K562 (cell line): ENCODE measurements at regions not wholly inside any gene's neighbourhood (a gene's known extent, or its start where the extent isn't known, plus 50 kb on each side); places are given as distances from the start of the nearest gene placed in this dataset.

Source experiments
- BRF1 ChIP-seq: IDR thresholded peaks from 3 replicates; pipeline ENCODE4 v1.6.1; 2011; ENCODE audit warnings: borderline replicate concordance, mild to moderate bottlenecking; ENCODE audit not compliant: insufficient read length; ENCODE audit errors: extremely low read depth
- CBX2 ChIP-seq: fragments of 200-600 bp; sonication (generic); IDR thresholded peaks from one replicate; pipeline ENCODE4 v1.6.1; 2012; ENCODE audit warnings: mild to moderate bottlenecking, low read length, inconsistent platforms; ENCODE audit not compliant: insufficient read depth, poor library complexity, severe bottlenecking
- CHD1 ChIP-seq: fragments of 200-600 bp; sonication (generic); IDR thresholded peaks from one replicate; pipeline ENCODE4 v1.6.1; 2012; ENCODE audit warnings: mild to moderate bottlenecking, moderate library complexity, low read length, inconsistent platforms
- CHD2 ChIP-seq: IDR thresholded peaks from 2 replicates; pipeline ENCODE4 v1.6.1; 2011; ENCODE audit warnings: low read depth, low read length
- CTBP1 ChIP-seq: fragments of 450-650 bp; IDR thresholded peaks from 2 replicates; pipeline ENCODE4 v1.6.1; 2016; ENCODE audit warnings: borderline replicate concordance
- FOXJ2 ChIP-seq: fragments of 200-800 bp; sonication (Bioruptor generic); IDR thresholded peaks from 2 replicates; pipeline ENCODE4 v1.6.1; 2016; ENCODE audit warnings: missing genetic modification characterization, missing compliant biosample characterization
- HLTF ChIP-seq: fragments of 450-650 bp; IDR thresholded peaks from 2 replicates; pipeline ENCODE4 v1.6.1; 2016
- KDM1A ChIP-seq, 2 experiments: fragments of 450-650 bp; IDR thresholded peaks; 2 replicates each; pipeline ENCODE4 v1.6.1; 2016; ENCODE audit warnings: mild to moderate bottlenecking in 2 of 2
- KLF13 ChIP-seq: fragments of 450-650 bp; IDR thresholded peaks from 2 replicates; pipeline ENCODE4 v1.6.1; 2016; ENCODE audit warnings: missing genetic modification characterization, low read depth, mild to moderate bottlenecking, missing compliant biosample characterization, moderate library complexity, borderline replicate concordance
- MAFF ChIP-seq: IDR thresholded peaks from 2 replicates; pipeline ENCODE4 v1.6.1; 2012; ENCODE audit warnings: low read length, improper control_type of control experiment
- MAZ ChIP-seq, 2 experiments: fragments of 450-650 bp in 1 of 2; sonication (generic) in 1 of 2; formaldehyde crosslinking; IDR thresholded peaks in 1 of 2; conservative IDR thresholded peaks in 1 of 2; 2 replicates each; pipeline versions ENCODE4 v1.4.0 to v1.5.0; 2020; ENCODE audit warnings: mild to moderate bottlenecking in 1 of 2, missing genetic modification reagents in 1 of 2
- NFIC ChIP-seq: fragments of 450-650 bp; IDR thresholded peaks from 2 replicates; pipeline ENCODE4 v1.6.1; 2017; ENCODE audit warnings: mild to moderate bottlenecking, inconsistent platforms
- PTTG1 ChIP-seq: fragments of 450-650 bp; IDR thresholded peaks from 2 replicates; pipeline ENCODE4 v1.6.1; 2016; ENCODE audit warnings: low read depth, mild to moderate bottlenecking, missing genetic modification characterization, missing compliant biosample characterization
- RNF219 ChIP-seq: fragments of 250-450 bp; sonication (Bioruptor Pico); IDR thresholded peaks from 2 replicates; pipeline ENCODE4 v1.5.0; 2022; ENCODE audit warnings: mild to moderate bottlenecking
- SLC30A9 ChIP-seq: fragments of 250-450 bp; sonication (Bioruptor Pico); IDR thresholded peaks from 2 replicates; pipeline ENCODE4 v1.8.0; 2022; ENCODE audit warnings: mild to moderate bottlenecking, moderate library complexity
- TBL1XR1 ChIP-seq, 2 experiments: IDR thresholded peaks; 2 replicates each; pipeline ENCODE4 v1.6.1; 2012; ENCODE audit warnings: improper control_type of control experiment in 2 of 2, low read length in 2 of 2, mild to moderate bottlenecking in 1 of 2
- ZNF165 ChIP-seq: fragments of 250-450 bp; sonication (Bioruptor Pico); IDR thresholded peaks from 2 replicates; pipeline ENCODE4 v1.4.0; 2020; ENCODE audit warnings: borderline replicate concordance
- ZNF175 ChIP-seq: fragments of 200-800 bp; sonication (Bioruptor generic); IDR thresholded peaks from 2 replicates; pipeline ENCODE4 v1.6.1; 2016; ENCODE audit warnings: low read depth, mild to moderate bottlenecking, missing genetic modification characterization, missing compliant biosample characterization
- ZNF75A ChIP-seq: fragments of 450-650 bp; formaldehyde crosslinking; IDR thresholded peaks from 2 replicates; pipeline ENCODE4 v1.4.0; 2020; ENCODE audit warnings: mild to moderate bottlenecking
- TF ChIP-seq, protein P1 (sequence below), 2 experiments: fragments of 450-650 bp; IDR thresholded peaks; 2 replicates each; pipeline ENCODE4 v1.6.1; 2018; ENCODE audit warnings: mild to moderate bottlenecking in 2 of 2, low read depth in 1 of 2; ENCODE audit not compliant: partially characterized antibody in 2 of 2
- TF ChIP-seq, protein P2 (sequence below): sonication (generic); formaldehyde crosslinking; IDR thresholded peaks from 2 replicates; pipeline ENCODE4 v1.8.1; 2022; ENCODE audit warnings: missing genetic modification reagents

GRCh38 chr2:42927334-42928160 lies 135.2 kb upstream of the HAAO start (continued):
- TF ChIP-seq PTTG1 (tag) (peak; percentile 51; the same call in 1 of the 2 replicates), MAZ (CRISPR knock-in tag; conservative IDR thresholded peaks at IDR 0.05 in 1 of 2, IDR thresholded peaks at IDR 0.05 in 1 of 2) (peak; percentile 71; a peak in 3 of 4 replicates), ZNF75A (CRISPR knock-in tag) (0 out of 2 replicates have a peak, but pooled peaks have one; percentile 60), BRF1 (no peak), CHD1 (no peak), MAFF (no peak), SLC30A9 (CRISPR knock-in tag) (no peak), KLF13 (tag) (no peak; the same call in 1 of the 2 replicates), NFIC (peak; percentile 59), CTBP1 (peak; percentile 17; the same call in 1 of the 2 replicates), RNF219 (CRISPR knock-in tag) (no peak), CHD2 (0 out of 2 replicates have a peak, but pooled peaks have one; percentile 24), FOXJ2 (0 out of 2 replicates have a peak, but pooled peaks have one; percentile 27), TBL1XR1 (IDR thresholded peaks at IDR 0.05; ENCODE audit: low read length in 2 of 2) (peak in 1 of 2 experiments; percentile 68; a peak in 2 of 4 replicates), KDM1A (IDR thresholded peaks at IDR 0.05) (peak; percentile 75 to 86), HLTF (no peak), CBX2 (no peak), ZNF165 (CRISPR knock-in tag) (peak; percentile 77; the same call in 1 of the 2 replicates), ZNF175 (CRISPR knock-in tag) (no peak)
- TF ChIP-seq, protein P1, sequence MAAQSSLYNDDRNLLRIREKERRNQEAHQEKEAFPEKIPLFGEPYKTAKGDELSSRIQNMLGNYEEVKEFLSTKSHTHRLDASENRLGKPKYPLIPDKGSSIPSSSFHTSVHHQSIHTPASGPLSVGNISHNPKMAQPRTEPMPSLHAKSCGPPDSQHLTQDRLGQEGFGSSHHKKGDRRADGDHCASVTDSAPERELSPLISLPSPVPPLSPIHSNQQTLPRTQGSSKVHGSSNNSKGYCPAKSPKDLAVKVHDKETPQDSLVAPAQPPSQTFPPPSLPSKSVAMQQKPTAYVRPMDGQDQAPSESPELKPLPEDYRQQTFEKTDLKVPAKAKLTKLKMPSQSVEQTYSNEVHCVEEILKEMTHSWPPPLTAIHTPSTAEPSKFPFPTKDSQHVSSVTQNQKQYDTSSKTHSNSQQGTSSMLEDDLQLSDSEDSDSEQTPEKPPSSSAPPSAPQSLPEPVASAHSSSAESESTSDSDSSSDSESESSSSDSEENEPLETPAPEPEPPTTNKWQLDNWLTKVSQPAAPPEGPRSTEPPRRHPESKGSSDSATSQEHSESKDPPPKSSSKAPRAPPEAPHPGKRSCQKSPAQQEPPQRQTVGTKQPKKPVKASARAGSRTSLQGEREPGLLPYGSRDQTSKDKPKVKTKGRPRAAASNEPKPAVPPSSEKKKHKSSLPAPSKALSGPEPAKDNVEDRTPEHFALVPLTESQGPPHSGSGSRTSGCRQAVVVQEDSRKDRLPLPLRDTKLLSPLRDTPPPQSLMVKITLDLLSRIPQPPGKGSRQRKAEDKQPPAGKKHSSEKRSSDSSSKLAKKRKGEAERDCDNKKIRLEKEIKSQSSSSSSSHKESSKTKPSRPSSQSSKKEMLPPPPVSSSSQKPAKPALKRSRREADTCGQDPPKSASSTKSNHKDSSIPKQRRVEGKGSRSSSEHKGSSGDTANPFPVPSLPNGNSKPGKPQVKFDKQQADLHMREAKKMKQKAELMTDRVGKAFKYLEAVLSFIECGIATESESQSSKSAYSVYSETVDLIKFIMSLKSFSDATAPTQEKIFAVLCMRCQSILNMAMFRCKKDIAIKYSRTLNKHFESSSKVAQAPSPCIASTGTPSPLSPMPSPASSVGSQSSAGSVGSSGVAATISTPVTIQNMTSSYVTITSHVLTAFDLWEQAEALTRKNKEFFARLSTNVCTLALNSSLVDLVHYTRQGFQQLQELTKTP (IDR thresholded peaks at IDR 0.05; ENCODE audit: low read depth in 1 of 2, partially characterized antibody in 2 of 2): no peak
- TF ChIP-seq, protein P2, sequence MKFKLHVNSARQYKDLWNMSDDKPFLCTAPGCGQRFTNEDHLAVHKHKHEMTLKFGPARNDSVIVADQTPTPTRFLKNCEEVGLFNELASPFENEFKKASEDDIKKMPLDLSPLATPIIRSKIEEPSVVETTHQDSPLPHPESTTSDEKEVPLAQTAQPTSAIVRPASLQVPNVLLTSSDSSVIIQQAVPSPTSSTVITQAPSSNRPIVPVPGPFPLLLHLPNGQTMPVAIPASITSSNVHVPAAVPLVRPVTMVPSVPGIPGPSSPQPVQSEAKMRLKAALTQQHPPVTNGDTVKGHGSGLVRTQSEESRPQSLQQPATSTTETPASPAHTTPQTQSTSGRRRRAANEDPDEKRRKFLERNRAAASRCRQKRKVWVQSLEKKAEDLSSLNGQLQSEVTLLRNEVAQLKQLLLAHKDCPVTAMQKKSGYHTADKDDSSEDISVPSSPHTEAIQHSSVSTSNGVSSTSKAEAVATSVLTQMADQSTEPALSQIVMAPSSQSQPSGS (CRISPR knock-in tag): no peak
